ENCODE measurements at regions not wholly inside any gene's neighbourhood (a gene's known extent, or its start where the extent isn't known, plus 50 kb on each side); places are given as distances from the start of the nearest gene placed in this dataset.

- no peak for TF ChIP-seq EZH2 (IDR thresholded peaks at IDR 0.05; ENCODE audit: borderline replicate concordance, insufficient read depth, low read length, poor library complexity, severe bottlenecking)
- no peak for TF ChIP-seq CTCF (IDR thresholded peaks at IDR 0.05; ENCODE audit: poor library complexity, severe bottlenecking)
- no peak for TF ChIP-seq EP300 (conservative IDR thresholded peaks at IDR 0.05; ENCODE audit: poor library complexity, severe bottlenecking)
- TF ChIP-seq POLR2AphosphoS5 (IDR thresholded peaks at IDR 0.05) = no peak
- no peak for TF ChIP-seq TAF1 (IDR thresholded peaks at IDR 0.05; ENCODE audit: low read depth)
- TF ChIP-seq MXI1 (conservative IDR thresholded peaks at IDR 0.05; ENCODE audit: poor library complexity, severe bottlenecking) = no peak
- no peak for TF ChIP-seq REST (IDR thresholded peaks at IDR 0.05; ENCODE audit: borderline replicate concordance)
- TF ChIP-seq RAD21 (conservative IDR thresholded peaks at IDR 0.05) = no peak
- TF ChIP-seq SMC3 (conservative IDR thresholded peaks at IDR 0.05; ENCODE audit: poor library complexity) = no peak
These were observed 113.0 kb upstream of the CLMP start for GRCh38 chr11:123308077-123308476.
